Tibial artery (tissue), 4 donors: ENCODE measurements at regions not wholly inside any gene's neighbourhood (a gene's known extent, or its start where the extent isn't known, plus 50 kb on each side); places are given as distances from the start of the nearest gene placed in this dataset.

Experiments
- DNase-seq, 2 donors: peaks; one replicate each; pipeline ENCODE4 v3.0.0-alpha.2; 2019
- H3K27ac ChIP-seq, 2 donors: fragments of 200-600 bp; sonication (generic) in 1 of 2; 1 replicate in 1 of 2; 2 replicates in 1 of 2; pipeline ENCODE4 v1.5.1; 2018 to 2019; ENCODE audit warnings: mild to moderate bottlenecking in 1 of 2
- H3K27me3 ChIP-seq, 2 donors: fragments of 200-600 bp; sonication (generic) in 1 of 2; one replicate each; pipeline versions ENCODE4 v1.5.1 to v1.6.0; 2016 to 2019
- H3K36me3 ChIP-seq, 3 donors: fragments of 200-600 bp; sonication (generic) in 2 of 3; one replicate each; pipeline ENCODE4 v1.5.1; 2016 to 2019; ENCODE audit warnings: mild to moderate bottlenecking in 2 of 3
- H3K4me1 ChIP-seq, 4 donors: fragments of 200-600 bp; sonication (generic) in 2 of 4; 1 replicate in 3 of 4; 2 replicates in 1 of 4; pipeline ENCODE4 v1.5.1; 2016 to 2019
- H3K4me3 ChIP-seq, 2 donors: fragments of 200-600 bp; sonication (generic) in 1 of 2; 1 replicate in 1 of 2; 2 replicates in 1 of 2; pipeline ENCODE4 v1.5.1; 2018 to 2019; ENCODE audit warnings: mild to moderate bottlenecking in 2 of 2
- H3K9me3 ChIP-seq, 3 donors: fragments of 200-600 bp; sonication (generic) in 1 of 3; one replicate each; pipeline ENCODE4 v1.5.1; 2016 to 2019
- CTCF ChIP-seq, 2 experiments: fragments of 200-600 bp in 1 of 2; fragments of 450-650 bp in 1 of 2; IDR thresholded peaks; one replicate each; pipeline ENCODE4 v1.5.1; 2017 to 2019; ENCODE audit warnings: antibody characterized with exemption in 2 of 2, mild to moderate bottlenecking in 1 of 2, moderate library complexity in 1 of 2
- intact Hi-C: fragments of 100-400 bp; cut with DNase I; formaldehyde crosslinking; loops from one replicate; pipeline ENCODE4 v1.15.0; 2023; ENCODE audit warnings: low total_unique reads

- intact Hi-C loops = no loop called here
- TF ChIP-seq CTCF (IDR thresholded peaks at IDR 0.05) = no peak
- DNase-seq = no peak
- no peak overlapping the region for H3K27ac ChIP-seq
- no peaks in the 10 kb centered on the region for H3K9me3 ChIP-seq
- no peak overlapping the region for H3K4me3 ChIP-seq
- H3K36me3 ChIP-seq = no peaks in the 10 kb centered on the region
- H3K4me1 ChIP-seq = peaks cover 0 to 17% (median 5%) of the 10 kb centered on the region in 4 donors
- H3K27me3 ChIP-seq = no peaks in the 10 kb centered on the region
Observed at GRCh38 chr20:40775561-40776146, 86.6 kb upstream of the MAFB start.

- Histone ChIP-seq H3K4me1 (peaks cover 0 to 14% (median 3%) of the 10 kb centered on the region in 4 donors), H3K27ac (no peak overlapping the region), H3K27me3 (no peaks in the 10 kb centered on the region), H3K9me3 (no peaks in the 10 kb centered on the region), H3K4me3 (no peak overlapping the region), H3K36me3 (no peaks in the 10 kb centered on the region)
- DNase-seq = no peak
- TF ChIP-seq CTCF (IDR thresholded peaks at IDR 0.05) = no peak
- intact Hi-C loops = no loop called here
Observed at GRCh38 chr20:40776466-40777457, 87.7 kb upstream of the MAFB start.

- no peaks in the 10 kb centered on the region for H3K27me3 ChIP-seq
- no peak for DNase-seq
- peaks cover 0 to 14% (median 3%) of the 10 kb centered on the region in 4 donors for H3K4me1 ChIP-seq
- no peaks in the 10 kb centered on the region for H3K36me3 ChIP-seq
- intact Hi-C loops = no loop called here
- H3K9me3 ChIP-seq = no peaks in the 10 kb centered on the region
- TF ChIP-seq CTCF (IDR thresholded peaks at IDR 0.05) = no peak
- H3K4me3 ChIP-seq = no peak overlapping the region
- no peak overlapping the region for H3K27ac ChIP-seq
Observed at GRCh38 chr20:40777653-40778052, 88.6 kb upstream of the MAFB start.

- intact Hi-C loops = no loop called here
- no peak for DNase-seq
- Histone ChIP-seq H3K27me3 (no peaks in the 10 kb centered on the region), H3K27ac (no peak overlapping the region), H3K4me1 (peaks cover 0 to 14% (median 3%) of the 10 kb centered on the region in 4 donors), H3K9me3 (no peaks in the 10 kb centered on the region), H3K36me3 (no peaks in the 10 kb centered on the region), H3K4me3 (no peak overlapping the region)
- TF ChIP-seq CTCF (IDR thresholded peaks at IDR 0.05) = no peak
Observed at GRCh38 chr20:40778894-40779496, 90.0 kb upstream of the MAFB start.

- intact Hi-C loops = no loop called here
- Histone ChIP-seq H3K27me3 (peaks cover 0 to 5% of the 10 kb centered on the region in 2 donors), H3K9me3 (no peaks in the 10 kb centered on the region), H3K4me3 (no peak overlapping the region), H3K27ac (no peak overlapping the region), H3K4me1 (peaks cover 0 to 9% (median 3%) of the 10 kb centered on the region in 4 donors), H3K36me3 (no peaks in the 10 kb centered on the region)
- no peak for DNase-seq
- TF ChIP-seq CTCF (IDR thresholded peaks at IDR 0.05) = no peak
Observed at GRCh38 chr20:40781327-40782042, 92.4 kb upstream of the MAFB start.
